ENCODE measurements at regions not wholly inside any gene's neighbourhood (a gene's known extent, or its start where the extent isn't known, plus 50 kb on each side); places are given as distances from the start of the nearest gene placed in this dataset.

DNA sequence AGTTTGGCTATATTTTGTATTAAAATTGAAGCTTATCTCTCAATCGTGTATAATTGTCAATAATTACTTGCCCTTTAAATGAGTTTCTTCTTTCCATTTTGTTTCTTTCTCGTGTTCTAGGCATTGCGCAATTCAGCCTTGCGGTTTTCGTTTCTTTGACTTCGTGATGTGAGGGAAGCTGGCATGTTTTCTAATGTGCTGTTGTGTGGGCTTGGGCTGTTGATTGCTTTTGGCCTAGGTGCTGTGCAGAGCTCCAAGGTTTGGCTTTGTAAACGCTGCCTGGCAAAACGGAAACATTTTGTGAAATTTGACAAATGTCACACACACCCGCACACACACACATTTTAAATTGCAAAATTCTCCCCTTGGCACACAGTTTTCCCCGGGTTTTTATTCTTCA, 242.6 kb upstream of the TCF4 start:
- Histone ChIP-seq H3K36me3 (ENCODE audit: control insufficient read depth, insufficient read depth, low read length) (no peaks in the 10 kb centered on the region), H3K9ac (ENCODE audit: low read depth, low read length) (no peak overlapping the region), H3K9me3 (ENCODE audit: control insufficient read depth, insufficient read depth, low read length) (no peaks in the 10 kb centered on the region), H3K4me1 (ENCODE audit: control insufficient read depth, insufficient read depth, low read length) (no peaks in the 10 kb centered on the region), H3K27me3 (ENCODE audit: control insufficient read depth, insufficient read depth, low read length) (no peaks in the 10 kb centered on the region), H3K4me3 (ENCODE audit: low read depth, low read length) (no peak overlapping the region)

DNA sequence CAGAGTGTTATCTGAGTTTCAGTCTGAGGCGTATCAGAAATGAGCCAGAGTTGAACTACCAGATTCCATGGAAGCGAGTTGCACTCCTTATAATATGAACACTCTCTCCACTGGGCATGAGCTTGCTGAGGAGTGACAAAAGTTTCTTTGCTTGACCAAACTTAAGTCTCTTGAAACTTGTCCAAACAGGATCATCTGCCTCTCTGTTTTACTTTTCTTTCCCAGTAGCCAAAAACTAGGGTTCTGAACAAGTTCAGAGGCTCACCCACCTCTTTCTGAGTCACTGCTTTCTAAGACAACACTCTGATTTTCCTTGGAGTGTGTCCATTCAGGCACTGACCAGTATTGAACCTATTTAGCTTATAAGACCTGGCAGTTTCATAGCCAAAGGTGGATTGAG, 233.2 kb upstream of the TCF4 start:
- Histone ChIP-seq H3K9ac (ENCODE audit: low read depth, low read length) (no peak overlapping the region), H3K36me3 (ENCODE audit: control insufficient read depth, insufficient read depth, low read length) (no peaks in the 10 kb centered on the region), H3K4me3 (ENCODE audit: low read depth, low read length) (no peak overlapping the region), H3K9me3 (ENCODE audit: control insufficient read depth, insufficient read depth, low read length) (no peaks in the 10 kb centered on the region), H3K27me3 (ENCODE audit: control insufficient read depth, insufficient read depth, low read length) (no peaks in the 10 kb centered on the region), H3K4me1 (ENCODE audit: control insufficient read depth, insufficient read depth, low read length) (no peaks in the 10 kb centered on the region)

DNA sequence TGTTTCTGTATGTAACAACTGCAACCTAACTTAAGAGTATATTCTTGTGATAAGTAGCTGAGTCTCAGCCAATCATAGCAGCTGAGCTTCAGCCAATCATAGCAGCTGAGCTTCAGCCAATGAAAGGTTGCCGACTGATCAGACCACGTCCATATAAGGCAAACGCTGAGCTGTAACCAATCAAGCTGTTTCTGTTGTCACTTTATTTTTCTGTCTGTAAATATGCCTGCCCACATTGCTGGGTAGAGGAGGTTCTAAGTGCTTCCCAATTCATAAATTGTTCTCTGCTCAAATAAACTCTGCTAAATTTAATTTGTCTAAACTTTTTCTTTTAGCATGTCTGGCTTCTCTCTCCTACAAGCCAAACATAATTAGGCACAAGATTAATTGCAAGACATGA, 231.5 kb upstream of the TCF4 start:
- H3K36me3 ChIP-seq (ENCODE audit: control insufficient read depth, insufficient read depth, low read length), result no peaks in the 10 kb centered on the region
- no peaks in the 10 kb centered on the region for H3K27me3 ChIP-seq (ENCODE audit: control insufficient read depth, insufficient read depth, low read length)
- H3K9me3 ChIP-seq (ENCODE audit: control insufficient read depth, insufficient read depth, low read length), result no peaks in the 10 kb centered on the region
- H3K4me3 ChIP-seq (ENCODE audit: low read depth, low read length), result no peak overlapping the region
- H3K9ac ChIP-seq (ENCODE audit: low read depth, low read length), result no peak overlapping the region
- H3K4me1 ChIP-seq (ENCODE audit: control insufficient read depth, insufficient read depth, low read length), result no peaks in the 10 kb centered on the region

DNA sequence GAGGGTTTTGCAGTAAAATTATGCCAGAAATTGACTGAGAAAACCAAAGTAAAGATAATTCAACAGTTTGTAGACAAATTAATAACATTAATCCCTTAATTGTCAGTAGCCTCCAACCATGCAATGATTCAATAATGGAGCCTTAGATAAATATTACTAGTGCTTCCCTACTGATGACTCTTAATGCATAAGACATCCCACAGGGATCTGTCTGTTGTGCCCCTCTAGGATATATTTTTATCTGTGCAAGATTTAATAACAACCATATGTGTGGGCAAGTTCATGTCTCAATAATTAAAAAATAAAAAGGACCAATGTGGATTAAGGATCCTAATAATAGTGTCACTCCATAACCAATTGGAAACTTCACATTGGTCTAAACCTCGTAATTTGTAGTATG, 230.3 kb upstream of the TCF4 start:
- Histone ChIP-seq H3K4me1 (ENCODE audit: control insufficient read depth, insufficient read depth, low read length) (no peaks in the 10 kb centered on the region), H3K36me3 (ENCODE audit: control insufficient read depth, insufficient read depth, low read length) (no peaks in the 10 kb centered on the region), H3K9ac (ENCODE audit: low read depth, low read length) (no peak overlapping the region), H3K27me3 (ENCODE audit: control insufficient read depth, insufficient read depth, low read length) (no peaks in the 10 kb centered on the region), H3K9me3 (ENCODE audit: control insufficient read depth, insufficient read depth, low read length) (no peaks in the 10 kb centered on the region), H3K4me3 (ENCODE audit: low read depth, low read length) (no peak overlapping the region)

DNA sequence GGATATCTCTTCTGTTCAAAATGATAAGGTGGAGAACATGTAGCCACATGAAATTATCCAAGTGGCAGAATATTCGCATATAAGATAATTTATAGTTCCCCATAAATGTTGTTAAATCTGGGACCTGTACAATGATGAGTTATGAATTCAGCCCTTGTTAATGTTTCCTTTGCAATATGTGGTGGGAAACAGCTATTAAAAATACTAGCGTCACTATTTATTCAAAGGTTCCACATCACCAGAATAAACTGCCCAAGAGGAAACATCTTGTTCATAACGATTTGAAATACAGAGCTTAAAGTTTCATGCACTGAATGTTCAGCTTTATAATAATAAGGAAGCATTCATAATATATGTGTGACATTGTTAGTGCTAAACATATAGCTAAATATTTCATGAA, 223.9 kb upstream of the TCF4 start:
- no peaks in the 10 kb centered on the region for H3K36me3 ChIP-seq (ENCODE audit: control insufficient read depth, insufficient read depth, low read length)
- no peak overlapping the region for H3K4me3 ChIP-seq (ENCODE audit: low read depth, low read length)
- H3K9me3 ChIP-seq (ENCODE audit: control insufficient read depth, insufficient read depth, low read length), result no peaks in the 10 kb centered on the region
- no peaks in the 10 kb centered on the region for H3K4me1 ChIP-seq (ENCODE audit: control insufficient read depth, insufficient read depth, low read length)
- H3K9ac ChIP-seq (ENCODE audit: low read depth, low read length), result no peak overlapping the region
- no peaks in the 10 kb centered on the region for H3K27me3 ChIP-seq (ENCODE audit: control insufficient read depth, insufficient read depth, low read length)

DNA sequence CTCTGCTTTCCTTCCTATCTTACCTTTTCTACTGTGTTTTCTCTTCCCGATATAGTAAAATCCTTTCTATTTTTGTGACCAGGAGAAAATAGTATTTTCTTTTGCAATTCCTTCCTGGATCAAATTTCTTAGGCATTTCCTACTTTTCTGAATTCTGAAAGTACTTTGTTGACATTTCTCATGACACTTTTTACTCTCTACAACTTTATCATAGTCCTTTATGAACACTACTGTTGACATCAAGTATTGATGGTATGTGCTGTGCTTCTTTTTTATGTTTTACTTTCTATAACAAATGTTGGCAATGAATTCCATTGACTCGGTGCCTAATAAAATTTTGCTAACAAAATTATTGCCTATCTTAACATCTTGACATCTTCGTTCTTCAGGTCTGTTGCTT, 217.7 kb upstream of the TCF4 start:
- Histone ChIP-seq H3K9ac (ENCODE audit: low read depth, low read length) (no peak overlapping the region), H3K9me3 (ENCODE audit: control insufficient read depth, insufficient read depth, low read length) (no peaks in the 10 kb centered on the region), H3K36me3 (ENCODE audit: control insufficient read depth, insufficient read depth, low read length) (no peaks in the 10 kb centered on the region), H3K4me3 (ENCODE audit: low read depth, low read length) (no peak overlapping the region), H3K4me1 (ENCODE audit: control insufficient read depth, insufficient read depth, low read length) (no peaks in the 10 kb centered on the region), H3K27me3 (ENCODE audit: control insufficient read depth, insufficient read depth, low read length) (no peaks in the 10 kb centered on the region)

DNA sequence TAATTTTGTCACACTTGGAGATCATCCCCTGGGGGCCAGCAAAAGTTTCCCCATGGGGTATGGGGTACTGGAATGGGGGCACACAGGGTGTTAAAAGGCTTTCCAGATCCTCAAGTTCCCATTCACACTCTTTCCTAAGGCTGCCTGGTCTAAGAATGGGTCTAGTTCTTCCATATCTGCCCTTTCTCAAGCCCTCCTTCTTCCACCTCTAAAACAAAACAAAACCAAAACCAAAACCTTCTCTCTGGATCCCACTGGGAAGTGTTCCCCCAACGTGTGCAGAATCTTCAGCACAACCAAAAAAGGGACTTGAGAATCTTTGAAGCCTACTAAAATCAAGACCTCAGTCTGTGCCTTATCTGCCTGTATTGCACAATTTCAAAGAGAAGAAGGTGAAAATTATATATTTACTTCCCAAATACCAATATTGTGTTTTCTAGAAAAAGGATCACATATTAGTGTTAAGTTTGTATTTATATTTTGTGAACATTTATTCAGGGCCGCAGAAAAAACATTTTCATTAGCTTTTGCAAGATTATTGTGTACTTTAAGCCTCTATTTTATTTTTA, 207.2 kb upstream of the TCF4 start:
- Histone ChIP-seq H3K4me3 (ENCODE audit: low read depth, low read length) (no peak overlapping the region), H3K9ac (ENCODE audit: low read depth, low read length) (no peak overlapping the region), H3K27me3 (ENCODE audit: control insufficient read depth, insufficient read depth, low read length) (no peaks in the 10 kb centered on the region), H3K4me1 (ENCODE audit: control insufficient read depth, insufficient read depth, low read length) (no peaks in the 10 kb centered on the region), H3K9me3 (ENCODE audit: control insufficient read depth, insufficient read depth, low read length) (no peaks in the 10 kb centered on the region), H3K36me3 (ENCODE audit: control insufficient read depth, insufficient read depth, low read length) (no peaks in the 10 kb centered on the region)

DNA sequence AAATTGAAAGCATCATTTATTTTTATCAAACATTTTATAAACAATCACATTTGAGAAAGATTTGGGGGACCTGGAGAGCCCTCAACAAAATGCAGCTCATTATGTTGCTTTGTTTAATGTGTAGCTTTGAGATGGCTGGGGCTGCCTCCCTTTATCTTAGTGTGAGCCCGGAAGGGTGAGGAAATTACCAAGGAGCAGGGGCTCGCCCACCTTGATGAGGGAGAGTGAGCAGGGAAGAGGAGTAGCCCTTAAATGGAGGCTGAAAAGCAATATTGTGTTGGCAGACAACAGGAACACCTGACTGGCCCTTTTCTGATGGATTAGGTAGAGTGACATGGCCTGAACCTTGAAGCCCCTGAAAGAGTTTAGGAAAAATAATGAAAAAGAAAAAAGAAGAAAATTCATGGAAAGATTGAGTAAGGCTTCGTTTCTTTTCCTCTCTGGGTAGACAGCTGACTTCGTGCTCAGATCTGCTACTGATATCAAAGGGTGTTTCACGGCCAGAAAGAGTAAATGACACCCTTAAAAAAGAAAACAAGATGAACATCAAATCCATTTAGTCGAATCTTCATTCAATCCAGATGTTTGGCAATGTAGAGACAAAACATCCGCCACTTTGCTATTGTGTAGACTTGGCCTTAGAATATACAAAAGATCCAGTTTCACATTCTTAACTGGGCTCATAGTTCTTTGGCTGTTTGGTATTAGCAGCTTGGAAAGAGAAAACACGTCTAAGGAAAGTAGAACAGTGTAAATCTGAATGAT, 206.5 kb upstream of the TCF4 start:
- Histone ChIP-seq H3K36me3 (ENCODE audit: control insufficient read depth, insufficient read depth, low read length) (no peaks in the 10 kb centered on the region), H3K4me1 (ENCODE audit: control insufficient read depth, insufficient read depth, low read length) (no peaks in the 10 kb centered on the region), H3K27me3 (ENCODE audit: control insufficient read depth, insufficient read depth, low read length) (no peaks in the 10 kb centered on the region), H3K9me3 (ENCODE audit: control insufficient read depth, insufficient read depth, low read length) (peaks cover 1% of the 10 kb centered on the region), H3K9ac (ENCODE audit: low read depth, low read length) (no peak overlapping the region), H3K4me3 (ENCODE audit: low read depth, low read length) (no peak overlapping the region)

DNA sequence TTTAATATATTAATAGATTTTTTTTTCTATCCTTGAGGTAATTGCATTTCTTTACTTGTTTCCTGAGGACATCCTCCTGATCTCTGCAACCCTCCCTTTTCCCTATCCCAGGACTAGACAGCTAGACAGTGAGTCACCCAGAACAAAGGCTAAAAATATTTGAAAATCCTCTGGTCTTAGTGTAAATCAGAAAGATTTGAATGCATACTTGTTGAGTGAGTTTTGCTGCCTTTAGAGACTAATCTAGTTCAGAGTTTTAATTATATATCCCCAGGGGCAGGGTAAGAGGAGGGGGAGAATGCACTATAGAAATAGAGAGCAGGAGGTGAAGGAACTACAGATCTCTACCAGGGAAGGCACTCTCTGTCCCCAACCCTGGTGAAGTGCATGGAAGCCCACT, 202.3 kb upstream of the TCF4 start:
- no peaks in the 10 kb centered on the region for H3K36me3 ChIP-seq (ENCODE audit: control insufficient read depth, insufficient read depth, low read length)
- no peak overlapping the region for H3K9ac ChIP-seq (ENCODE audit: low read depth, low read length)
- no peaks in the 10 kb centered on the region for H3K4me1 ChIP-seq (ENCODE audit: control insufficient read depth, insufficient read depth, low read length)
- H3K27me3 ChIP-seq (ENCODE audit: control insufficient read depth, insufficient read depth, low read length), result no peaks in the 10 kb centered on the region
- H3K4me3 ChIP-seq (ENCODE audit: low read depth, low read length), result no peak overlapping the region
- peaks cover 5% of the 10 kb centered on the region for H3K9me3 ChIP-seq (ENCODE audit: control insufficient read depth, insufficient read depth, low read length)

DNA sequence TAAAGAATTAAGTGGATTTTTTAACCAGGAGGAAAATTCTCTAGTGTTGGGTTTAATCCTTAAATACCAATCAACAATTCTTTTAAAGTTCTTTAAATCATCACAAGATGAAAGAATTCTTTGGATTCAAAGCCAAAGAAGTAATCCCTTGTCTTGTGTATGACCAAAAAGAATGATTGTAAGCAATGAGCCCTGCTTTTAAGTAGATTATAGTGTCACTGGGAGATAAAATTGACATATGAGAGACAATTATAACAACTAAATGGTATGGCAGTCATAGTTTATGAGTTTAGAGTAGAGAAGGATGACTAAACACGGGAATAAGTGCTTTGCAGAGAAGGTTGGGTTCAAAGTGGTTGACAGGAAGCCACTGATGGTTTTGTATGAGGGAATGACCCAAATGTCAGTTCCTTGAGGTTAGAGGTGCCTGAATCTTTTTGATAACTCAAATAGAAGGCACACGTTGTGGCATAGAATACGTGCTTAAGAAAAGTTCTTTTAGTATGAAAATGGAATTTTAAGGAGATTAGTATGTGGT, 199.6 kb upstream of the TCF4 start:
- no peak overlapping the region for H3K4me3 ChIP-seq (ENCODE audit: low read depth, low read length)
- H3K36me3 ChIP-seq (ENCODE audit: control insufficient read depth, insufficient read depth, low read length), result no peaks in the 10 kb centered on the region
- no peaks in the 10 kb centered on the region for H3K27me3 ChIP-seq (ENCODE audit: control insufficient read depth, insufficient read depth, low read length)
- H3K4me1 ChIP-seq (ENCODE audit: control insufficient read depth, insufficient read depth, low read length), result no peaks in the 10 kb centered on the region
- peaks cover 5% of the 10 kb centered on the region for H3K9me3 ChIP-seq (ENCODE audit: control insufficient read depth, insufficient read depth, low read length)
- no peak overlapping the region for H3K9ac ChIP-seq (ENCODE audit: low read depth, low read length)

DNA sequence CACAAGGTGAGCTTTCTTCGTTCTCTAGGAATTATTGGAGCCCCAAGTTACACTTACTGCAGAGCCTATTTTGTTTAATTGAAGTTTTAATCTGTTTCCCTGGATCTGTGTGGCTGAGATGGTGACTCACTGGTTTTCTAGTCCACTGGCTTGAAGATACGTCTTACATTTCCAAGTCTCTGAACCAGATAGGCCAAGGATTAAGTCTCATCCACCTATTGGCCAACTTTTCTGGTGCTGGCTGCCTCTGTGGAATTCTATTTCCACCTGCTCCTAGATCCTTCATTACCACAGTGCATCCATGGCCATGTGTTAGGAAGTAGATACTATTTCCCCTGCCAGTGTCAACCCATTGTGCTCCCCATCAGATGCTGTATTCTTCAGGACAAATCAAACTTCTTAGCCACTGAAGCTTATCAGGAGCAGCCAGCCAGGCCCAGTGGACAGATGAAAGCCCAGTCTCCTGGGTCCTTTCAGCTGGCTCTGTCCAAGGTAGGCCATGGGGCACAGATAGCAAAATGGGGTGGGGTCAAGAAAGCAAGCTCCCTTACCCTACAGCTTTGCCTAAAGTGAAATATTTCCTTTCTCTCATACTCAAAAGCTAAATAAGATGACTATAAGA, 198.8 kb upstream of the TCF4 start:
- no peaks in the 10 kb centered on the region for H3K36me3 ChIP-seq (ENCODE audit: control insufficient read depth, insufficient read depth, low read length)

DNA sequence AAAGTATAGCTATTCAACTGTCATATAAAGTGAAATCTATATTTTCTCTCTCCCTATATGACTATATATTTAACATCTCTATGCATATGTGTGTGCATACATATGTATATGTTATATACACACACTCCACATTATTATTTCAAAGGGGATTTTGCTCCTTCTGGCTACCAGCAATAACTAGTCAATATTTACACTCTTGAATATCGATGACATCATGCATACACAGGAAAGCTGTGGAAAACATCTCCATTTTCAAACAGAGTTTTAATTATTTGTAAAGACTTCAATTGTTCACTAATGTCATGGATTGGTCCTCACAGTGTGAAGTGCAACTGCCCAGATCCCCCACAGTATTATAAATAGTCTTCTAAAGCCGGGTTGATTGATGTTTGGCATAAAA, 195.9 kb upstream of the TCF4 start:
- Histone ChIP-seq H3K4me1 (ENCODE audit: control insufficient read depth, insufficient read depth, low read length) (peaks cover 9% of the 10 kb centered on the region), H3K27me3 (ENCODE audit: control insufficient read depth, insufficient read depth, low read length) (peaks cover 12% of the 10 kb centered on the region), H3K36me3 (ENCODE audit: control insufficient read depth, insufficient read depth, low read length) (no peaks in the 10 kb centered on the region), H3K9ac (ENCODE audit: low read depth, low read length) (no peak overlapping the region), H3K9me3 (ENCODE audit: control insufficient read depth, insufficient read depth, low read length) (no peaks in the 10 kb centered on the region), H3K4me3 (ENCODE audit: low read depth, low read length) (no peak overlapping the region)

More for the DNA sequence above, 198.8 kb upstream of the TCF4 start:
- H3K9ac ChIP-seq (ENCODE audit: low read depth, low read length), result no peak overlapping the region
- H3K4me3 ChIP-seq (ENCODE audit: low read depth, low read length), result no peak overlapping the region
- H3K4me1 ChIP-seq (ENCODE audit: control insufficient read depth, insufficient read depth, low read length), result no peaks in the 10 kb centered on the region
- H3K27me3 ChIP-seq (ENCODE audit: control insufficient read depth, insufficient read depth, low read length), result no peaks in the 10 kb centered on the region
- H3K9me3 ChIP-seq (ENCODE audit: control insufficient read depth, insufficient read depth, low read length), result peaks cover 5% of the 10 kb centered on the region
